ENCODE measurements at regions not wholly inside any gene's neighbourhood (a gene's known extent, or its start where the extent isn't known, plus 50 kb on each side); places are given as distances from the start of the nearest gene placed in this dataset.

DNA sequence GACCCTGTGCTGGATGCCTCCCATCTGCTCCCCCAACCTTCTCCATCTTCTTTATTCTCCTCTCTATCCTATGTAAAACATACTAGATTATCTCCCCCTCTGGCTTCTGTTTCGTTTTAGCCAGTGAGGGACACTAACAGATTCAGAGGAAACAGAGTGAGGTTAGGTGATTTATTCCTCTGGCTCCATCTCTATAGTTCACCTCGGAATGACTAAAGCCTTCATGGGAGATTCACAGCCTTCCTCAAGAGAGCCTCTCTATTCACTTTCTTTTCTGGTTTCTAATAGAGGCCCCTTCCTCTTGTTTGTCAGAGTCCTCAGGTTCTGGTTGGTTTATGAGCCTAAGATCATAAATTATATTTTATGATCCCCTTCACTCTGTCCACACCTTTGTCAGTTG is 633.1 kb upstream of the TYRP1 start:
- Histone ChIP-seq H3K27ac (ENCODE audit: low read depth, low read length) (no peak overlapping the region), H3K27me3 (ENCODE audit: control insufficient read depth, insufficient read depth, low read length) (no peaks in the 10 kb centered on the region), H3K4me1 (ENCODE audit: control insufficient read depth, insufficient read depth, low read length) (no peaks in the 10 kb centered on the region), H3K9ac (ENCODE audit: low read depth, low read length) (no peak overlapping the region), H3K36me3 (ENCODE audit: control insufficient read depth, insufficient read depth, low read length) (no peaks in the 10 kb centered on the region), H3K4me3 (ENCODE audit: low read depth, low read length) (no peak overlapping the region), H3K9me3 (ENCODE audit: control insufficient read depth, insufficient read depth, low read length) (peaks cover 14% of the 10 kb centered on the region)

DNA sequence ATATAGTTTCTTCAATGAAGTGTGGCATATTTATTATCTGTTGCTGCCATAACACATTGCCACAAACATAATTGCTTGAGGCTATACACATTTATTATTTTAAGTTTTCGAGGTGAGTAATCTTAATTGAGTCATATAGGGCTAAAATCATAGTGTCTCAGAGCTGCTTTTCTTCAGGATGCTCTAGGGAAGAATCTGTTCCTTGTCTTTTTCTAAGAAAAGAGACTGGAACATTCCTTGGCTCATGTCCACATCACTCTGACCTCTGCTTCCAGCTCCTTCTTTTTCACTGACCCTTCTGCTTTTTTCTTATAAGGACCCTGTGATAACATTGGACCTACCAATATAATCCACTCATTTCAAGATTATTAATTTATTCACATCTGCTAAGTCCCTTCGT is 632.4 kb upstream of the TYRP1 start:
- Histone ChIP-seq H3K36me3 (ENCODE audit: control insufficient read depth, insufficient read depth, low read length) (no peaks in the 10 kb centered on the region), H3K27me3 (ENCODE audit: control insufficient read depth, insufficient read depth, low read length) (no peaks in the 10 kb centered on the region)

DNA sequence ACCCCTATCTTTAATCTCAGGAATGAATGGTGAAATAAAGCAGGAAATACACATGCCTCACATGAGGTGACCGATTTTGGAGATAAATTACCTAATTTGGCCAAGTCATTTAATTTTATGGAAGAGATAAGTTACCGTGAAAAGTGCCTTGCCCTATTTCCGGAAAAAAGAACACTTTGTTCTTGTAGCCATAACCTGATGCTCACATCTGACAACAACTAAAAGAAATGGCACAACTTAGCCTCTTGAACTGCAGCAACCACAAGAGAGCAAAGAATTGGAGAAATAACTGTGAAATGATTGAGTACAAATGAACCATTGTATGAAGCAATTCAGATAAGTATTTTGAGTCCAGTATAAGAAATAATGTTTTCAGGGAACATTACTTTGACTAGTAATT is 628.1 kb upstream of the TYRP1 start:
- Histone ChIP-seq H3K27me3 (ENCODE audit: control insufficient read depth, insufficient read depth, low read length) (no peaks in the 10 kb centered on the region), H3K4me3 (ENCODE audit: low read depth, low read length) (no peak overlapping the region), H3K4me1 (ENCODE audit: control insufficient read depth, insufficient read depth, low read length) (no peaks in the 10 kb centered on the region), H3K9me3 (ENCODE audit: control insufficient read depth, insufficient read depth, low read length) (no peaks in the 10 kb centered on the region; the same call in 1 of the 2 replicates), H3K27ac (ENCODE audit: low read depth, low read length) (no peak overlapping the region), H3K9ac (ENCODE audit: low read depth, low read length) (no peak overlapping the region), H3K36me3 (ENCODE audit: control insufficient read depth, insufficient read depth, low read length) (no peaks in the 10 kb centered on the region)

More for the DNA sequence above, 632.4 kb upstream of the TYRP1 start:
- H3K27ac ChIP-seq (ENCODE audit: low read depth, low read length): no peak overlapping the region
- no peaks in the 10 kb centered on the region for H3K4me1 ChIP-seq (ENCODE audit: control insufficient read depth, insufficient read depth, low read length)
- no peak overlapping the region for H3K9ac ChIP-seq (ENCODE audit: low read depth, low read length)
- H3K4me3 ChIP-seq (ENCODE audit: low read depth, low read length): no peak overlapping the region
- peaks cover 7% of the 10 kb centered on the region for H3K9me3 ChIP-seq (ENCODE audit: control insufficient read depth, insufficient read depth, low read length)

DNA sequence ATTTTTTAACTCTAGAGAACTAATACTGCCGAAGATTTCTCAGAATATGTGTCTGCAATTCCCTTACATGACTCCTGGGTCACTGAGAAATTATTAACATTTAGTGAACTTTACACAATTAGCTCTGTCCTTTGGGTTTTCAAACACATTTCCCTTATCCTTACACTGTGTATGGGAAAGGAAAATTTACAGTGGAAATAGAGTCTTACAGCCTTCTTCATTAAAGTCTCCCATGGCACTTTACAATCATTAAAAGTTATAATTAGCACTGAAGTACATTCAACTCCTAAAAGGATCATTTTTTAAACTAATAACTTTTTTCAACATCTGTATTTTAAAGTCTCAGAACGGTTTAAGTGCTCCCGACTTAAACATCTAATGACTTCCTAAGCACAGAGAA is 627.5 kb upstream of the TYRP1 start:
- Histone ChIP-seq H3K27ac (ENCODE audit: low read depth, low read length) (no peak overlapping the region), H3K9ac (ENCODE audit: low read depth, low read length) (no peak overlapping the region), H3K36me3 (ENCODE audit: control insufficient read depth, insufficient read depth, low read length) (no peaks in the 10 kb centered on the region), H3K4me1 (ENCODE audit: control insufficient read depth, insufficient read depth, low read length) (no peaks in the 10 kb centered on the region), H3K9me3 (ENCODE audit: control insufficient read depth, insufficient read depth, low read length) (no peaks in the 10 kb centered on the region; the same call in 1 of the 2 replicates), H3K4me3 (ENCODE audit: low read depth, low read length) (no peak overlapping the region), H3K27me3 (ENCODE audit: control insufficient read depth, insufficient read depth, low read length) (no peaks in the 10 kb centered on the region)

DNA sequence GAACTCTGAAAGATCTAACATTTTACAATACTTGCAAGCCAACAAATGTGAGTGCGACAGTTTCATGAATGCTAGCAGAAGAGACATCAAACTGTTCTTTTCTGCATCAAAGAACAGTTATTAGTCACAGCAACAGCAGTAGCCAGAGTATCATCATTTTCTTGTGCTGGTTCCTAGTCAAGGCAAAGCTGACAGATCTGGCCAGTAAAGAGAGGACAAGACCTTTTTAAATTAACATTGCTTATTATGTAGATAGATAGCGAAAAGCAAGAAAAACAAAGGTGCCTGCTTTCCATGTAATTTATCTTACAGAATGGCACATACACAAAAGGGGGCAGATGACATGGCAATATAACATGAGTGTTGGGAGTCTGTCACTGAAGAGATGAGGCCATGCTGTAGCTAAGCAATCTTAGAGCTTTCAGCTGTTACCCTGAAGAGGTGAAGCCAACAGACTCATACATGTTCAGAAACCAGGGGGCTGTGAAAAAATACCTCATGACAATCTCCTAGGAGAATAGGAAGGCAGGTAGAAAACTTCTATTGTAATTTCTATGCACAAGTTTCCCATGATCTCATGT is 626.6 kb upstream of the TYRP1 start:
- Histone ChIP-seq H3K27ac (ENCODE audit: low read depth, low read length) (no peak overlapping the region), H3K9ac (ENCODE audit: low read depth, low read length) (no peak overlapping the region), H3K4me1 (ENCODE audit: control insufficient read depth, insufficient read depth, low read length) (no peaks in the 10 kb centered on the region), H3K9me3 (ENCODE audit: control insufficient read depth, insufficient read depth, low read length) (no peaks in the 10 kb centered on the region; the same call in 1 of the 2 replicates), H3K27me3 (ENCODE audit: control insufficient read depth, insufficient read depth, low read length) (no peaks in the 10 kb centered on the region), H3K4me3 (ENCODE audit: low read depth, low read length) (no peak overlapping the region), H3K36me3 (ENCODE audit: control insufficient read depth, insufficient read depth, low read length) (no peaks in the 10 kb centered on the region)

DNA sequence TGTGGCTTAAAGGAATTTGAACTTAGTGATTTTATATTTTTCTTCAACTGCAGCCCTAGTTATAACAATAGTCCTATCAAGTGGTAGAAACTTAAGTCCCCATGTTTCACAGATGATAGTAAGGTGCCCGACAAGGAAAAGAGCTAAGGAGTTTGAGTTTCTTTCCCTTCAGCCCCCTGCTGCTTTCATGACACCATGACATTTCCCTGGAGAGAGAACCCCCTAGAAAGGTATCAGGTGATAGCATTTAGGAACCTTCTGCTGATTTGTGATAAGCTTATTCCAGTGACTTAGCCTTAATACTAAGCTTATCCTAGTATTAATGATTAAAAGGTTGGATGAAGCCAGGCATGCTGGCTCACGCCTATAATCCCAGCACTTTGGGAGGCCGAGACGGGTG is 623.8 kb upstream of the TYRP1 start:
- no peak overlapping the region for H3K27ac ChIP-seq (ENCODE audit: low read depth, low read length)

DNA sequence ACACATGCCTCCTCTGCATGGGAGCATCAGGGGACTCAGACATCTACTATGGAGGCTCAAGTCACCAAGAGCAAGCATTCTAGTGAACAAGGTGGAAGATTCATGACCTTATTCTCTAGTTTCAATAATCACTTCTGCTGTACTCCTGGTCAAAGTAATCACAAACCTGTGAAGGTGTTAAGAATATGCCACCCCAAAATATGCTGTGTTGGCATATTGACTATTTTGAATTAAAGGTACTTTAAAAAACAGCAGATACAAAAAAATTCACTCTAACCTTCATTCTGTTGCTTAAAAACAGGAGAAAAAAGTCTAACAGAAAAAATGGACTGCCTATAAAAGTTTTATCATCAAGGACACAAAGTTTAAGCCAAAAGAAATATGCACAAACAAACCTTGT is 607.8 kb upstream of the TYRP1 start:
- H3K9ac ChIP-seq (ENCODE audit: low read depth, low read length): no peak overlapping the region
- H3K4me3 ChIP-seq (ENCODE audit: low read depth, low read length): no peak overlapping the region
- H3K27ac ChIP-seq (ENCODE audit: low read depth, low read length): no peak overlapping the region
- no peaks in the 10 kb centered on the region; the same call in 1 of the 2 replicates for H3K9me3 ChIP-seq (ENCODE audit: control insufficient read depth, insufficient read depth, low read length)
- no peaks in the 10 kb centered on the region for H3K27me3 ChIP-seq (ENCODE audit: control insufficient read depth, insufficient read depth, low read length)
- H3K4me1 ChIP-seq (ENCODE audit: control insufficient read depth, insufficient read depth, low read length): no peaks in the 10 kb centered on the region
- H3K36me3 ChIP-seq (ENCODE audit: control insufficient read depth, insufficient read depth, low read length): no peaks in the 10 kb centered on the region

More for the DNA sequence above, 623.8 kb upstream of the TYRP1 start:
- Histone ChIP-seq H3K4me3 (ENCODE audit: low read depth, low read length) (no peak overlapping the region), H3K4me1 (ENCODE audit: control insufficient read depth, insufficient read depth, low read length) (no peaks in the 10 kb centered on the region), H3K36me3 (ENCODE audit: control insufficient read depth, insufficient read depth, low read length) (no peaks in the 10 kb centered on the region), H3K9ac (ENCODE audit: low read depth, low read length) (no peak overlapping the region), H3K9me3 (ENCODE audit: control insufficient read depth, insufficient read depth, low read length) (peaks cover 8% of the 10 kb centered on the region), H3K27me3 (ENCODE audit: control insufficient read depth, insufficient read depth, low read length) (no peaks in the 10 kb centered on the region)

DNA sequence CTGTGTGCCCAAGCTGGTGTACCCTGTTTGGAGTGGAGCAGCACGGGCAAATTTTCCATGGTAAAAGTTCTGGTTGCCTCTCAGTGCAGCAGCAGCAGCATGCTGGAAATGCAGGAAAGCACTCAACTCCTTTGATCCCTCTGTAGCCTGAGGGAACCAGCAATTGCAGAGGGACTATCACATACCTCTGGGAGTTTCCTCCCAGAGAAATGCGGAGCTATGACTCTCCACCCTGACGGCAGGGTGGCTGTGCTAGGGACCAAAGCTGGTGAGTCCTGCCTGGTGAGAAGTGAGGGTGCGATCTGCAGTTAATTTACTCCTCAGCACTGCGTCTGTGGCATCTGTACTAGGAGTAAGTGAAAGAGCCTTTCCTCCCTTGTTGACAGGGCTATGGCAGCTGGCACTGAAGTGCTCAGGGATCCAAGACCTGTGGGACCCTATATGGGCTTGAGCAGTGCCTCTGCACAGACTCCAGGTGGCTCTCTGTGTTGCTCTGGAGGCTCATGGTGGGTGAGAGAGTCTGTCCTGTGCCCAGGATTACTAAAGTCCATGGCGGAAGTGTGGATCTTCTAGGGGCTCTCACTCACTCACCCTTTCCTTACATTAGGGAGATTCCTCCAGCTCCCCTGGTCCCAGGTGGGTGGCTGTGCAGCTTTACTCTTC is 601.2 kb upstream of the TYRP1 start:
- H3K4me1 ChIP-seq (ENCODE audit: control insufficient read depth, insufficient read depth, low read length): no peaks in the 10 kb centered on the region
- no peaks in the 10 kb centered on the region for H3K9me3 ChIP-seq (ENCODE audit: control insufficient read depth, insufficient read depth, low read length)
- H3K9ac ChIP-seq (ENCODE audit: low read depth, low read length): no peak overlapping the region
- no peak overlapping the region for H3K27ac ChIP-seq (ENCODE audit: low read depth, low read length)
- no peaks in the 10 kb centered on the region for H3K36me3 ChIP-seq (ENCODE audit: control insufficient read depth, insufficient read depth, low read length)
- H3K4me3 ChIP-seq (ENCODE audit: low read depth, low read length): no peak overlapping the region
- H3K27me3 ChIP-seq (ENCODE audit: control insufficient read depth, insufficient read depth, low read length): no peaks in the 10 kb centered on the region

DNA sequence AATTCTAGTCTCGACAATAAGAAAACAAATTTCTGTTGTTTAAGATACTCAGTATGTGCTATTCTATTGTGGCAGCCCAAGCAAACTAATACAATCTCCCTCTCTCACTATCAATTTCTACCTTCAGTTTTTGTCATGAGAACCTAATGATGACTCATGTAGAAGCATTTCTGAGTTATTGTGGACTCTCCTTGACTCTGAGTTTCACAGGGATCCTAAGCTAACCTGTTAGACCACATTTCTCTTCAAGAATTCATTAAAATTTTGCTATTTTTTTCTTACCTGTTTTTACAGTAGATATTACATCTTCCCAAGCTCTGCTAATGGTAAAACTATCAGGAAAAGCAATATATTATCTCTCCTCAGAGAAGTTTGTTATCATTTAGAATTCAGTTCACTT is 599.1 kb upstream of the TYRP1 start:
- Histone ChIP-seq H3K27me3 (ENCODE audit: control insufficient read depth, insufficient read depth, low read length) (no peaks in the 10 kb centered on the region), H3K27ac (ENCODE audit: low read depth, low read length) (no peak overlapping the region), H3K9me3 (ENCODE audit: control insufficient read depth, insufficient read depth, low read length) (no peaks in the 10 kb centered on the region), H3K36me3 (ENCODE audit: control insufficient read depth, insufficient read depth, low read length) (no peaks in the 10 kb centered on the region), H3K4me3 (ENCODE audit: low read depth, low read length) (no peak overlapping the region), H3K4me1 (ENCODE audit: control insufficient read depth, insufficient read depth, low read length) (no peaks in the 10 kb centered on the region), H3K9ac (ENCODE audit: low read depth, low read length) (no peak overlapping the region)

DNA sequence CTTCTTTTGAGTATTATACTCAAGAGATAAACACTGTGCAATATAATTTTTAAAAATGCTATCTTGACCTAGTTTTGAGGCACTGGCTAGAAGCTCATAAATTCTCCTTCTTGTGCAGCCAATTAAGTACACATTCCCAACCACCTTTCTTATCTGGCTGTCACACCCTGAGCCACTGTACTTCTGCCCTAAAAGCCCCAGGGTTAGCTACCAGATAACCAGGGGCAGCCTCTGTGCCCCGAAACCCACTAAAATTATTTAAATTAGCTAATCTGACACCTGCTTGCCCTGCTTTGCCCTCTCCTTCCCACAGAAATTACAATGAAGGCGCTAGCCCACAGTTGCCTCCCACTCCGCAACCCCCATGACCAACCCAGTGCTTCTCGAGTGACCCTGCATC is 597.3 kb upstream of the TYRP1 start:
- H3K27ac ChIP-seq (ENCODE audit: low read depth, low read length): no peak overlapping the region

DNA sequence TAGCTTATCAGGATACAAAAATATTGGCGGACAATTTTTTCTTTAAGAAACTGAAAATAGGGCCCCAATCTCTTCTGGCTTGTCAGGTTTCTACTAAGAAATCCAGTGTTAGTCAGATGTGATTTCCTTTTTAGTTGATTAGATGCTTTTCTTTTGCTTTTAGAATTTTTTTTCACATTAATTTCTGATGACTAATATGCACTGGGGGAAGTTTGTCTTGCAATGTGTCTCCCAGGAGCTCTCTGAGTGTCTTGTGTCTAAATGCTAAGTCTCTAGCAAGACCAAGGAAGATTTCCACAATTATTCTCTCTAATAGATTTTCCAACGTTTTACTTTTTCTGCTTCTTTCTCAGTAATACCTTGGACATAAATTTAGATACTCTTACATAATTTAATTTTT is 559.8 kb upstream of the TYRP1 start:
- Histone ChIP-seq H3K27me3 (ENCODE audit: control insufficient read depth, insufficient read depth, low read length) (no peaks in the 10 kb centered on the region), H3K27ac (ENCODE audit: low read depth, low read length) (no peak overlapping the region), H3K4me1 (ENCODE audit: control insufficient read depth, insufficient read depth, low read length) (no peaks in the 10 kb centered on the region), H3K9me3 (ENCODE audit: control insufficient read depth, insufficient read depth, low read length) (peaks cover 3% of the 10 kb centered on the region; the same call in 1 of the 2 replicates), H3K4me3 (ENCODE audit: low read depth, low read length) (no peak overlapping the region), H3K9ac (ENCODE audit: low read depth, low read length) (no peak overlapping the region), H3K36me3 (ENCODE audit: control insufficient read depth, insufficient read depth, low read length) (no peaks in the 10 kb centered on the region)

More for the DNA sequence above, 597.3 kb upstream of the TYRP1 start:
- H3K4me1 ChIP-seq (ENCODE audit: control insufficient read depth, insufficient read depth, low read length): no peaks in the 10 kb centered on the region
- no peak overlapping the region for H3K4me3 ChIP-seq (ENCODE audit: low read depth, low read length)
- 0 out of 2 replicates have a peak, but pooled peaks cover 4% of the 10 kb centered on the region for H3K9me3 ChIP-seq (ENCODE audit: control insufficient read depth, insufficient read depth, low read length)
- no peak overlapping the region for H3K9ac ChIP-seq (ENCODE audit: low read depth, low read length)
- H3K36me3 ChIP-seq (ENCODE audit: control insufficient read depth, insufficient read depth, low read length): no peaks in the 10 kb centered on the region
- no peaks in the 10 kb centered on the region for H3K27me3 ChIP-seq (ENCODE audit: control insufficient read depth, insufficient read depth, low read length)
